DOHH2 (cell line): ENCODE measurements at regions not wholly inside any gene's neighbourhood (a gene's known extent, or its start where the extent isn't known, plus 50 kb on each side); places are given as distances from the start of the nearest gene placed in this dataset.

Source experiments
- CTCF ChIP-seq: fragments of 200-600 bp; sonication (generic); IDR thresholded peaks from one replicate; pipeline ENCODE4 v1.5.1; 2014; ENCODE audit warnings: antibody characterized with exemption, mild to moderate bottlenecking, low read depth, low read length; ENCODE audit not compliant: poor library complexity, severe bottlenecking
- EZH2phosphoT487 ChIP-seq: fragments of 200-600 bp; sonication (generic); IDR thresholded peaks from 2 replicates; pipeline ENCODE4 v1.6.1; 2017; ENCODE audit warnings: borderline replicate concordance, mild to moderate bottlenecking, antibody characterized with exemption, low read length, moderate library complexity, mixed read lengths

GRCh38 chr3:99544786-99545281 lies 93.6 kb upstream of the COL8A1 start:
- TF ChIP-seq CTCF (no peak), EZH2phosphoT487 (no peak)
